ENCODE measurements at regions not wholly inside any gene's neighbourhood (a gene's known extent, or its start where the extent isn't known, plus 50 kb on each side); places are given as distances from the start of the nearest gene placed in this dataset.

GRCh38 chr13:70945506-70945905 is 837.3 kb upstream of the KLHL1 start:
- Histone ChIP-seq H3K36me3 (no peaks in the 10 kb centered on the region), H3K27ac (no peak overlapping the region), H3K9me3 (no peaks in the 10 kb centered on the region), H3K27me3 (no peaks in the 10 kb centered on the region), H3K4me1 (no peaks in the 10 kb centered on the region), H3K4me3 (no peak overlapping the region)
- no peak for DNase-seq (ENCODE audit: low spot score in 2 of 2)
- intact Hi-C loops (cut with DNase I), result no loop called here
- no peak for TF ChIP-seq CTCF (IDR thresholded peaks at IDR 0.05)

GRCh38 chr13:70941454-70941853 is 833.2 kb upstream of the KLHL1 start:
- no peaks in the 10 kb centered on the region for H3K9me3 ChIP-seq
- H3K27me3 ChIP-seq, result no peaks in the 10 kb centered on the region
- no peaks in the 10 kb centered on the region for H3K4me1 ChIP-seq
- H3K4me3 ChIP-seq, result no peak overlapping the region
- no peak for DNase-seq (ENCODE audit: low spot score in 2 of 2)
- TF ChIP-seq CTCF (IDR thresholded peaks at IDR 0.05), result no peak
- intact Hi-C loops (cut with DNase I), result no loop called here
- no peaks in the 10 kb centered on the region for H3K36me3 ChIP-seq
- no peak overlapping the region for H3K27ac ChIP-seq

- Histone ChIP-seq H3K27me3 (no peaks in the 10 kb centered on the region), H3K4me1 (no peaks in the 10 kb centered on the region), H3K27ac (no peak overlapping the region), H3K9me3 (no peaks in the 10 kb centered on the region), H3K36me3 (no peaks in the 10 kb centered on the region), H3K4me3 (no peak overlapping the region)
- no peak for TF ChIP-seq CTCF (IDR thresholded peaks at IDR 0.05)
- intact Hi-C loops (cut with DNase I), result no loop called here
- DNase-seq (ENCODE audit: low spot score in 2 of 2), result no peak
These were observed 830.2 kb upstream of the KLHL1 start for GRCh38 chr13:70938462-70938861.

GRCh38 chr13:70932511-70932910 is 824.3 kb upstream of the KLHL1 start:
- no peak for DNase-seq (ENCODE audit: low spot score in 2 of 2)
- TF ChIP-seq CTCF (IDR thresholded peaks at IDR 0.05), result no peak
- Histone ChIP-seq H3K9me3 (no peaks in the 10 kb centered on the region), H3K36me3 (no peaks in the 10 kb centered on the region), H3K27me3 (no peaks in the 10 kb centered on the region), H3K4me1 (no peaks in the 10 kb centered on the region), H3K4me3 (no peak overlapping the region), H3K27ac (no peak overlapping the region)
- intact Hi-C loops (cut with DNase I), result no loop called here

- Histone ChIP-seq H3K9me3 (no peaks in the 10 kb centered on the region), H3K4me3 (no peak overlapping the region), H3K4me1 (no peaks in the 10 kb centered on the region), H3K36me3 (no peaks in the 10 kb centered on the region), H3K27ac (no peak overlapping the region), H3K27me3 (no peaks in the 10 kb centered on the region)
- DNase-seq (ENCODE audit: low spot score in 2 of 2), result no peak
- intact Hi-C loops (cut with DNase I), result no loop called here
- no peak for TF ChIP-seq CTCF (IDR thresholded peaks at IDR 0.05)
These were observed 815.9 kb upstream of the KLHL1 start for GRCh38 chr13:70923863-70924752.

Measured in ascending aorta (tissue), 2 donors.